Epithelial cell of proximal tubule (primary cell): ENCODE measurements at regions not wholly inside any gene's neighbourhood (a gene's known extent, or its start where the extent isn't known, plus 50 kb on each side); places are given as distances from the start of the nearest gene placed in this dataset.

Experiments
- DNase-seq: peaks from one replicate; pipeline ENCODE4 v3.0.0-alpha.2; 2011; ENCODE audit warnings: low read depth
- H3K4me3 ChIP-seq: 2 replicates; pipeline ENCODE4 v1.5.1; 2011; ENCODE audit warnings: low read depth, mild to moderate bottlenecking, low read length
- CTCF ChIP-seq: conservative IDR thresholded peaks from 2 replicates; pipeline ENCODE4 v1.5.1; 2012; ENCODE audit warnings: low read depth, mild to moderate bottlenecking, low read length

GRCh38 chr5:135635451-135635850 lies 56.7 kb upstream of the CXCL14 start:
- TF ChIP-seq CTCF: no peak
- DNase-seq: peak; percentile 79

GRCh38 chr5:135632798-135633197 lies 54.0 kb upstream of the CXCL14 start:
- H3K4me3 ChIP-seq: no peak overlapping the region
- no peak for TF ChIP-seq CTCF
- no peak for DNase-seq

More at GRCh38 chr5:135635451-135635850, 56.7 kb upstream of the CXCL14 start:
- H3K4me3 ChIP-seq: peak overlapping the region; percentile 32

GRCh38 chr5:135631391-135631790 lies 52.6 kb upstream of the CXCL14 start:
- DNase-seq: no peak
- TF ChIP-seq CTCF: no peak
- no peak overlapping the region for H3K4me3 ChIP-seq

GRCh38 chr5:135629666-135630065 lies 50.9 kb upstream of the CXCL14 start:
- no peak for TF ChIP-seq CTCF
- no peak overlapping the region for H3K4me3 ChIP-seq
- DNase-seq: no peak

- TF ChIP-seq CTCF: no peak
- no peak for DNase-seq
- no peak overlapping the region for H3K4me3 ChIP-seq
Measured at GRCh38 chr5:135628771-135629563, 50.2 kb upstream of the CXCL14 start.
